Smooth muscle cell (in vitro differentiated cells): ENCODE measurements at regions not wholly inside any gene's neighbourhood (a gene's known extent, or its start where the extent isn't known, plus 50 kb on each side); places are given as distances from the start of the nearest gene placed in this dataset.

ENCODE experiments used
- DNase-seq: peaks from one replicate; lab custom pipeline; 2025; ENCODE audit not compliant: unreplicated experiment; lab: John Stamatoyannopoulos, UW
- H2AFZ ChIP-seq: fragments of 200-600 bp; sonication (generic); 2 replicates; pipeline ENCODE4 v1.6.0; 2016; ENCODE audit warnings: antibody characterized with exemption, low read depth, mild to moderate bottlenecking
- H3F3A ChIP-seq: fragments of 200-600 bp; sonication (generic); 2 replicates; pipeline ENCODE4 v1.6.0; 2017; ENCODE audit warnings: antibody characterized with exemption, low read depth
- H3K27ac ChIP-seq: fragments of 200-600 bp; sonication (generic); 2 replicates; pipeline ENCODE4 v1.5.1; 2016; ENCODE audit warnings: low read depth, mild to moderate bottlenecking
- H3K27me3 ChIP-seq: fragments of 200-600 bp; sonication (generic); 2 replicates; pipeline ENCODE4 v1.6.1; 2016; ENCODE audit warnings: low read depth, mild to moderate bottlenecking
- H3K36me3 ChIP-seq: fragments of 200-600 bp; sonication (generic); 2 replicates; pipeline ENCODE4 v1.5.1; 2016; ENCODE audit warnings: low read depth
- H3K4me1 ChIP-seq: fragments of 200-600 bp; sonication (generic); 2 replicates; pipeline ENCODE4 v1.5.1; 2016; ENCODE audit warnings: low read depth
- H3K4me2 ChIP-seq: fragments of 200-600 bp; sonication (generic); 2 replicates; pipeline ENCODE4 v1.6.0; 2016; ENCODE audit warnings: mild to moderate bottlenecking
- H3K4me3 ChIP-seq: fragments of 200-600 bp; sonication (generic); 2 replicates; pipeline ENCODE4 v1.5.1; 2016; ENCODE audit warnings: mild to moderate bottlenecking
- H3K79me2 ChIP-seq: fragments of 200-600 bp; sonication (generic); 2 replicates; pipeline ENCODE4 v1.6.0; 2016; ENCODE audit warnings: low read depth, mild to moderate bottlenecking
- H3K9ac ChIP-seq: fragments of 200-600 bp; sonication (generic); 2 replicates; pipeline ENCODE4 v1.6.0; 2016; ENCODE audit warnings: low read depth
- H3K9me3 ChIP-seq: fragments of 200-600 bp; sonication (generic); replicated peaks from 2 replicates; pipeline ENCODE4 v1.5.1; 2016; ENCODE audit warnings: low read depth
- H4K20me1 ChIP-seq: fragments of 200-600 bp; sonication (generic); 2 replicates; pipeline ENCODE4 v1.6.0; 2016; ENCODE audit warnings: low read depth
- CTCF ChIP-seq: fragments of 200-600 bp; sonication (generic); IDR thresholded peaks from 2 replicates; pipeline ENCODE4 v1.5.1; 2017; ENCODE audit warnings: borderline replicate concordance, mild to moderate bottlenecking, antibody characterized with exemption; ENCODE audit not compliant: insufficient read depth, poor library complexity, severe bottlenecking
- WGBS: methylation state at CpG from one replicate; pipeline ENCODE4 v1.1.7; 2016; ENCODE audit warnings: low lambda C conversion rate; 5-methylcytosine and 5-hydroxymethylcytosine counted together

DNA sequence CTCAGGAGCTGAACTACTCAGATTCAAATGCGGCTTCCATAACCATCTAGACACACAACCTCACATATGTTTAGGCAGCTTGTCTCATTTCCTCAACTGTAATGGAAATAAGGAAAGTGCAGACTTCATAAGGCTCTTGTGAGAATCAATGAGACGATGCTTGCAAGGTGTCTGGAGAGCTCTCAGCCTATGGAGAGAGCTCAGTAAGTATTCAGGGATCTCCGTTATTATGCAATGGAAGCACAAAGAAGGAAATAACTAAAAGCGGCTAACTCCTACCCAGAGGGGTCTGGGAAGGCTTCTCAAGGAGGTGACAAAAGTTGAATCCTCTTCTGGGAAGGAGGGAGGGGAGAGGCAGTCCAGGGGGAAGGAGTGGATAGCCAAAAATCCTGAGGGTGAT is 50.1 kb upstream of the LIPC start:
- Histone ChIP-seq H3K36me3 (no peaks in the 10 kb centered on the region), H3K9me3 (no peaks in the 10 kb centered on the region), H3K79me2 (no peaks in the 10 kb centered on the region), H3K4me1 (no peaks in the 10 kb centered on the region), H3K9ac (no peak overlapping the region), H3K4me2 (no peak overlapping the region), H3K4me3 (no peak overlapping the region), H4K20me1 (no peaks in the 10 kb centered on the region), H3K27ac (no peak overlapping the region), H3K27me3 (no peaks in the 10 kb centered on the region), H2AFZ (no peak overlapping the region), H3F3A (no peaks in the 10 kb centered on the region)
- no peak for DNase-seq
- 85% methylated on average over 4 of the region's 4 CpGs for WGBS
- no peak for TF ChIP-seq CTCF
